IPS-18a (cell line): ENCODE measurements at regions not wholly inside any gene's neighbourhood (a gene's known extent, or its start where the extent isn't known, plus 50 kb on each side); places are given as distances from the start of the nearest gene placed in this dataset.

Experiments
- H3K27ac ChIP-seq: one replicate; pipeline ENCODE4 v1.5.1; 2013; ENCODE audit warnings: low read length
- H3K27me3 ChIP-seq: one replicate; pipeline ENCODE4 v1.6.1; 2013; ENCODE audit warnings: mild to moderate bottlenecking, low read length; ENCODE audit not compliant: control insufficient read depth, insufficient read depth
- H3K36me3 ChIP-seq: one replicate; pipeline ENCODE4 v1.6.1; 2013; ENCODE audit warnings: low read depth, low read length; ENCODE audit not compliant: control insufficient read depth
- H3K4me1 ChIP-seq: one replicate; pipeline ENCODE4 v1.6.1; 2013; ENCODE audit warnings: low read depth, low read length; ENCODE audit not compliant: control insufficient read depth
- H3K4me3 ChIP-seq: one replicate; pipeline ENCODE4 v1.5.1; 2013; ENCODE audit warnings: low read length
- H3K9ac ChIP-seq: one replicate; pipeline ENCODE4 v1.6.1; 2013; ENCODE audit warnings: mild to moderate bottlenecking, low read length, moderate library complexity
- H3K9me3 ChIP-seq: one replicate; pipeline ENCODE4 v1.6.1; 2013; ENCODE audit warnings: low read depth, low read length; ENCODE audit not compliant: control insufficient read depth

- Histone ChIP-seq H3K9me3 (no peaks in the 10 kb centered on the region), H3K4me1 (peaks cover 22% of the 10 kb centered on the region), H3K27me3 (peaks cover 44% of the 10 kb centered on the region), H3K4me3 (no peak overlapping the region), H3K27ac (no peak overlapping the region), H3K9ac (no peak overlapping the region), H3K36me3 (no peaks in the 10 kb centered on the region)
Measured at GRCh38 chr22:49447837-49448236, 379.8 kb downstream of the BRD1 start.

- Histone ChIP-seq H3K36me3 (no peaks in the 10 kb centered on the region), H3K9ac (no peak overlapping the region), H3K27ac (no peak overlapping the region), H3K4me3 (no peak overlapping the region), H3K4me1 (peaks cover 22% of the 10 kb centered on the region), H3K9me3 (no peaks in the 10 kb centered on the region), H3K27me3 (peaks cover 36% of the 10 kb centered on the region)
Measured at GRCh38 chr22:49446759-49447710, 380.6 kb downstream of the BRD1 start.

GRCh38 chr22:49446145-49446758, 381.4 kb downstream of the BRD1 start:
- H3K27ac ChIP-seq = no peak overlapping the region
- H3K4me1 ChIP-seq = peaks cover 21% of the 10 kb centered on the region
- peaks cover 29% of the 10 kb centered on the region for H3K27me3 ChIP-seq
- no peak overlapping the region for H3K4me3 ChIP-seq
- H3K9me3 ChIP-seq = no peaks in the 10 kb centered on the region
- H3K9ac ChIP-seq = no peak overlapping the region
- H3K36me3 ChIP-seq = no peaks in the 10 kb centered on the region

GRCh38 chr22:49444781-49445180, 382.9 kb downstream of the BRD1 start:
- no peak overlapping the region for H3K27ac ChIP-seq
- H3K36me3 ChIP-seq = no peaks in the 10 kb centered on the region
- H3K9ac ChIP-seq = no peak overlapping the region
- peaks cover 19% of the 10 kb centered on the region for H3K27me3 ChIP-seq
- no peaks in the 10 kb centered on the region for H3K9me3 ChIP-seq
- H3K4me3 ChIP-seq = no peak overlapping the region
- peaks cover 9% of the 10 kb centered on the region for H3K4me1 ChIP-seq

GRCh38 chr22:49440931-49441330, 386.7 kb downstream of the BRD1 start:
- Histone ChIP-seq H3K36me3 (no peaks in the 10 kb centered on the region), H3K27ac (no peak overlapping the region), H3K4me1 (no peaks in the 10 kb centered on the region), H3K9me3 (no peaks in the 10 kb centered on the region), H3K27me3 (no peaks in the 10 kb centered on the region), H3K4me3 (no peak overlapping the region), H3K9ac (no peak overlapping the region)

GRCh38 chr22:49439373-49439772, 388.3 kb downstream of the BRD1 start:
- Histone ChIP-seq H3K27ac (no peak overlapping the region), H3K9me3 (no peaks in the 10 kb centered on the region), H3K9ac (no peak overlapping the region), H3K36me3 (no peaks in the 10 kb centered on the region), H3K27me3 (no peaks in the 10 kb centered on the region), H3K4me3 (no peak overlapping the region), H3K4me1 (no peaks in the 10 kb centered on the region)

- H3K9me3 ChIP-seq = no peaks in the 10 kb centered on the region
- H3K27ac ChIP-seq = no peak overlapping the region
- H3K4me3 ChIP-seq = no peak overlapping the region
- no peak overlapping the region for H3K9ac ChIP-seq
- no peaks in the 10 kb centered on the region for H3K4me1 ChIP-seq
- H3K36me3 ChIP-seq = no peaks in the 10 kb centered on the region
- no peaks in the 10 kb centered on the region for H3K27me3 ChIP-seq
Measured at GRCh38 chr22:49437956-49438355, 389.7 kb downstream of the BRD1 start.

- Histone ChIP-seq H3K9me3 (no peaks in the 10 kb centered on the region), H3K9ac (no peak overlapping the region), H3K36me3 (no peaks in the 10 kb centered on the region), H3K27ac (no peak overlapping the region), H3K27me3 (no peaks in the 10 kb centered on the region), H3K4me3 (no peak overlapping the region), H3K4me1 (no peaks in the 10 kb centered on the region)
Measured at GRCh38 chr22:49437356-49437755, 390.3 kb downstream of the BRD1 start.

- H3K4me1 ChIP-seq = no peaks in the 10 kb centered on the region
- H3K27ac ChIP-seq = no peak overlapping the region
- H3K9me3 ChIP-seq = no peaks in the 10 kb centered on the region
- no peaks in the 10 kb centered on the region for H3K36me3 ChIP-seq
- no peak overlapping the region for H3K4me3 ChIP-seq
- H3K27me3 ChIP-seq = no peaks in the 10 kb centered on the region
- no peak overlapping the region for H3K9ac ChIP-seq
Measured at GRCh38 chr22:49436056-49436455, 391.6 kb downstream of the BRD1 start.

- no peaks in the 10 kb centered on the region for H3K27me3 ChIP-seq
Measured at GRCh38 chr22:49435596-49435995, 392.1 kb downstream of the BRD1 start.

GRCh38 chr22:49433717-49434611, 393.7 kb downstream of the BRD1 start:
- H3K36me3 ChIP-seq = no peaks in the 10 kb centered on the region
- H3K4me1 ChIP-seq = no peaks in the 10 kb centered on the region
- no peak overlapping the region for H3K4me3 ChIP-seq
- H3K27me3 ChIP-seq = no peaks in the 10 kb centered on the region
- H3K9me3 ChIP-seq = no peaks in the 10 kb centered on the region
- no peak overlapping the region for H3K9ac ChIP-seq
- no peak overlapping the region for H3K27ac ChIP-seq

More at GRCh38 chr22:49435596-49435995, 392.1 kb downstream of the BRD1 start:
- Histone ChIP-seq H3K36me3 (no peaks in the 10 kb centered on the region), H3K9me3 (no peaks in the 10 kb centered on the region), H3K4me1 (no peaks in the 10 kb centered on the region), H3K4me3 (no peak overlapping the region), H3K27ac (no peak overlapping the region), H3K9ac (no peak overlapping the region)
